ENCODE measurements at regions not wholly inside any gene's neighbourhood (a gene's known extent, or its start where the extent isn't known, plus 50 kb on each side); places are given as distances from the start of the nearest gene placed in this dataset.
"Not testable (repeated sequence)": the region's sequence is repeated elsewhere in the genome, so short reads cannot be mapped to it uniquely, and the experiment has no call there.

- not testable (repeated sequence) for DNase-seq; H4K20me1 ChIP-seq (ENCODE audit: insufficient read depth, low read length); H3K27me3 ChIP-seq (ENCODE audit: insufficient read depth, low read length, poor library complexity); H3K9ac ChIP-seq (ENCODE audit: low read depth, low read length); ATAC-seq (ENCODE audit: insufficient read depth, low read depth); H3K4me3 ChIP-seq (ENCODE audit: low read depth in 1 of 2, low read length in 2 of 2); H3K4me2 ChIP-seq (ENCODE audit: insufficient read depth, low read length); H3K9me3 ChIP-seq (ENCODE audit: insufficient read depth, low read length, severe bottlenecking); H3K36me3 ChIP-seq (ENCODE audit: insufficient read depth, low read length); H3K79me2 ChIP-seq (ENCODE audit: insufficient read depth, low read length); H2AFZ ChIP-seq (ENCODE audit: low read depth, low read length); H3K27ac ChIP-seq (ENCODE audit: low read length); H3K4me1 ChIP-seq (ENCODE audit: insufficient read depth, low read length)
These were observed 61.9 kb upstream of the APP start for GRCh38 chr21:26232491-26232890.

DNA sequence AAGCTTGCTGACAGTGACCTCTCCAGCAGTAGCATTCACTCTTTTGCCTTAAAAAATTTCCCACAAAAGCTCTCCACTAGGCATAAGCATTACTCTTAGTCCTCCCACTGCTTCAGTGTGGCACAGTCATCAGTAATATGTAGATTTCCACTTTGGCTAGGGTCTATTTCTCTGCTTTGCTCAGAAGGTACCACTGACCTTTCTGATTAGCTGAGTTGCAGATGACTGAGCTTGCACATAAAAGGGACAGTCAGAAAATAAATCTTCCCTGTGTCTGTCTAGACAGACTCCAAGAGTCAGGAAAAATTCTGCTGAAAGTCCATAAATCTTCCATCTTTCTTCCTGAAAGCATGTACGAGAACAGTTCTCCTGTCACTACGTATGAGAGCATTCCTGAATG, 56.6 kb upstream of the APP start:
- Histone ChIP-seq H3K4me2 (ENCODE audit: insufficient read depth, low read length) (no peak overlapping the region), H2AFZ (ENCODE audit: low read depth, low read length) (no peak overlapping the region), H3K9me3 (ENCODE audit: insufficient read depth, low read length, severe bottlenecking) (no peaks in the 10 kb centered on the region), H3K4me3 (ENCODE audit: low read depth in 1 of 2, low read length in 2 of 2) (no peak overlapping the region), H3K4me1 (ENCODE audit: insufficient read depth, low read length) (no peaks in the 10 kb centered on the region), H3K27ac (ENCODE audit: low read length) (no peak overlapping the region), H3K36me3 (ENCODE audit: insufficient read depth, low read length) (no peaks in the 10 kb centered on the region), H3K79me2 (ENCODE audit: insufficient read depth, low read length) (no peaks in the 10 kb centered on the region), H4K20me1 (ENCODE audit: insufficient read depth, low read length) (no peaks in the 10 kb centered on the region), H3K9ac (ENCODE audit: low read depth, low read length) (no peak overlapping the region), H3K27me3 (ENCODE audit: insufficient read depth, low read length, poor library complexity) (no peaks in the 10 kb centered on the region)
- no peak for DNase-seq
- ATAC-seq (ENCODE audit: insufficient read depth, low read depth) = no peak
- no peak for TF ChIP-seq EZH2 (IDR thresholded peaks at IDR 0.05; ENCODE audit: borderline replicate concordance, low read depth, low read length, severe bottlenecking)
- TF ChIP-seq, protein P1, sequence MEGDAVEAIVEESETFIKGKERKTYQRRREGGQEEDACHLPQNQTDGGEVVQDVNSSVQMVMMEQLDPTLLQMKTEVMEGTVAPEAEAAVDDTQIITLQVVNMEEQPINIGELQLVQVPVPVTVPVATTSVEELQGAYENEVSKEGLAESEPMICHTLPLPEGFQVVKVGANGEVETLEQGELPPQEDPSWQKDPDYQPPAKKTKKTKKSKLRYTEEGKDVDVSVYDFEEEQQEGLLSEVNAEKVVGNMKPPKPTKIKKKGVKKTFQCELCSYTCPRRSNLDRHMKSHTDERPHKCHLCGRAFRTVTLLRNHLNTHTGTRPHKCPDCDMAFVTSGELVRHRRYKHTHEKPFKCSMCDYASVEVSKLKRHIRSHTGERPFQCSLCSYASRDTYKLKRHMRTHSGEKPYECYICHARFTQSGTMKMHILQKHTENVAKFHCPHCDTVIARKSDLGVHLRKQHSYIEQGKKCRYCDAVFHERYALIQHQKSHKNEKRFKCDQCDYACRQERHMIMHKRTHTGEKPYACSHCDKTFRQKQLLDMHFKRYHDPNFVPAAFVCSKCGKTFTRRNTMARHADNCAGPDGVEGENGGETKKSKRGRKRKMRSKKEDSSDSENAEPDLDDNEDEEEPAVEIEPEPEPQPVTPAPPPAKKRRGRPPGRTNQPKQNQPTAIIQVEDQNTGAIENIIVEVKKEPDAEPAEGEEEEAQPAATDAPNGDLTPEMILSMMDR (IDR thresholded peaks at IDR 0.05; ENCODE audit: borderline replicate concordance, extremely low read depth, low read length, poor library complexity, severe bottlenecking) = no peak

DNA sequence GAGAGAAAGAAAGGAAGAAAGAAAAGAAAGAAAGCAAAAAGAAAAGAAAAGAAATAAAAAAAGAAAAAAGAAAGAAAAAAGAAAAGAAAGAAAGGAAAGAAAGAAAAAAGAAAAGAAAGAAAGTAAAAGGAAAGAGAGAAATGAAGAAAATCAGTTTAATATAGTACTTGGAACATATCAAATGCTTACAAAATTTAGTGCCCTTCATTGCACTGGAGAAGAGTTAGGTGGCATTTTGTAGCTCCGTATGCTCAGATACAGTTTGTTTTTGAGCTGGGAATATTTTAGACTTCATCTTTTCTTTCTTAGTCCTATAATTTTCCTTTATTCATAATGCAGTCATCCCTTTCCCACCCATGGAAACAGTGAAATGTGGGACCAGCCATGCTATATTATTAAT, 56.2 kb upstream of the APP start:
- TF ChIP-seq, protein P1 (IDR thresholded peaks at IDR 0.05; ENCODE audit: borderline replicate concordance, extremely low read depth, low read length, poor library complexity, severe bottlenecking) = no peak
- no peak for TF ChIP-seq EZH2 (IDR thresholded peaks at IDR 0.05; ENCODE audit: borderline replicate concordance, low read depth, low read length, severe bottlenecking)
- no peaks in the 10 kb centered on the region for H3K9me3 ChIP-seq (ENCODE audit: insufficient read depth, low read length, severe bottlenecking)
- H3K4me3 ChIP-seq (ENCODE audit: low read depth in 1 of 2, low read length in 2 of 2) = no peak overlapping the region
- H2AFZ ChIP-seq (ENCODE audit: low read depth, low read length) = no peak overlapping the region
- H3K36me3 ChIP-seq (ENCODE audit: insufficient read depth, low read length) = no peaks in the 10 kb centered on the region
- H3K27ac ChIP-seq (ENCODE audit: low read length) = no peak overlapping the region
- H3K4me2 ChIP-seq (ENCODE audit: insufficient read depth, low read length) = no peak overlapping the region
- no peaks in the 10 kb centered on the region for H3K27me3 ChIP-seq (ENCODE audit: insufficient read depth, low read length, poor library complexity)
- no peak overlapping the region for H3K9ac ChIP-seq (ENCODE audit: low read depth, low read length)
- no peak for DNase-seq
- H3K4me1 ChIP-seq (ENCODE audit: insufficient read depth, low read length) = no peaks in the 10 kb centered on the region
- no peaks in the 10 kb centered on the region for H3K79me2 ChIP-seq (ENCODE audit: insufficient read depth, low read length)
- H4K20me1 ChIP-seq (ENCODE audit: insufficient read depth, low read length) = no peaks in the 10 kb centered on the region
- ATAC-seq (ENCODE audit: insufficient read depth, low read depth) = no peak

- Histone ChIP-seq H3K36me3 (ENCODE audit: insufficient read depth, low read length) (no peaks in the 10 kb centered on the region), H2AFZ (ENCODE audit: low read depth, low read length) (no peak overlapping the region), H3K9me3 (ENCODE audit: insufficient read depth, low read length, severe bottlenecking) (peaks cover 2% of the 10 kb centered on the region), H3K9ac (ENCODE audit: low read depth, low read length) (no peak overlapping the region), H3K79me2 (ENCODE audit: insufficient read depth, low read length) (no peaks in the 10 kb centered on the region), H3K27ac (ENCODE audit: low read length) (no peak overlapping the region), H3K4me1 (ENCODE audit: insufficient read depth, low read length) (no peaks in the 10 kb centered on the region), H3K4me2 (ENCODE audit: insufficient read depth, low read length) (no peak overlapping the region), H4K20me1 (ENCODE audit: insufficient read depth, low read length) (no peaks in the 10 kb centered on the region), H3K4me3 (ENCODE audit: low read depth in 1 of 2, low read length in 2 of 2) (no peak overlapping the region), H3K27me3 (ENCODE audit: insufficient read depth, low read length, poor library complexity) (no peaks in the 10 kb centered on the region)
- ATAC-seq (ENCODE audit: insufficient read depth, low read depth) (no peak), DNase-seq (no peak)
- no peak for TF ChIP-seq EZH2 (IDR thresholded peaks at IDR 0.05; ENCODE audit: borderline replicate concordance, low read depth, low read length, severe bottlenecking)
- TF ChIP-seq, protein P1 (IDR thresholded peaks at IDR 0.05; ENCODE audit: borderline replicate concordance, extremely low read depth, low read length, poor library complexity, severe bottlenecking) = no peak
These were observed 54.5 kb upstream of the APP start for GRCh38 chr21:26225046-26225445.

Data from DND-41 (cell line).